Osteocyte (in vitro differentiated cells): ENCODE measurements at regions not wholly inside any gene's neighbourhood (a gene's known extent, or its start where the extent isn't known, plus 50 kb on each side); places are given as distances from the start of the nearest gene placed in this dataset.
A peak's percentile ranks its signal among the peaks of the same experiment; 100 is the strongest.

Experiments
- DNase-seq: peaks from one replicate; pipeline ENCODE4 v3.0.0; 2021; ENCODE audit warnings: mixed read lengths; ENCODE audit not compliant: unreplicated experiment; ENCODE audit errors: extremely low spot score
- H3K27ac Mint-ChIP-seq: one replicate; pipeline ENCODE4 v1.8.0; 2021; ENCODE audit warnings: mild to moderate bottlenecking, mixed read lengths; ENCODE audit not compliant: unreplicated experiment
- H3K27me3 Mint-ChIP-seq: one replicate; pipeline ENCODE4 v1.8.0; 2021; ENCODE audit warnings: mixed read lengths; ENCODE audit not compliant: unreplicated experiment
- H3K36me3 Mint-ChIP-seq: one replicate; pipeline ENCODE4 v1.8.0; 2021; ENCODE audit warnings: mixed read lengths; ENCODE audit not compliant: unreplicated experiment
- H3K4me1 Mint-ChIP-seq: one replicate; pipeline ENCODE4 v1.8.0; 2021; ENCODE audit warnings: mixed read lengths; ENCODE audit not compliant: unreplicated experiment
- H3K4me3 Mint-ChIP-seq: one replicate; pipeline ENCODE4 v1.8.0; 2021; ENCODE audit warnings: mild to moderate bottlenecking, moderate library complexity, mixed read lengths; ENCODE audit not compliant: unreplicated experiment
- H3K9me3 Mint-ChIP-seq: one replicate; pipeline ENCODE4 v1.8.0; 2021; ENCODE audit warnings: mixed read lengths; ENCODE audit not compliant: unreplicated experiment
- CTCF ChIP-seq: fragments of 200-600 bp; sonication (generic); IDR thresholded peaks from 2 replicates; pipeline ENCODE4 v1.5.0; 2021; ENCODE audit warnings: antibody characterized with exemption, mild to moderate bottlenecking, moderate library complexity

GRCh38 chrX:149312097-149312496 lies 193.0 kb downstream of the IDS start:
- H3K4me3 Mint-ChIP-seq, result no peak overlapping the region
- no peak for DNase-seq
- H3K27me3 Mint-ChIP-seq, result no peaks in the 10 kb centered on the region
- no peak for TF ChIP-seq CTCF
- H3K36me3 Mint-ChIP-seq, result no peaks in the 10 kb centered on the region
- H3K27ac Mint-ChIP-seq, result no peak overlapping the region
- H3K9me3 Mint-ChIP-seq, result peaks cover 25% of the 10 kb centered on the region
- H3K4me1 Mint-ChIP-seq, result peaks cover 2% of the 10 kb centered on the region

GRCh38 chrX:149302705-149303104 lies 202.4 kb downstream of the IDS start:
- H3K9me3 Mint-ChIP-seq, result peaks cover 24% of the 10 kb centered on the region
- H3K27me3 Mint-ChIP-seq, result no peaks in the 10 kb centered on the region
- H3K27ac Mint-ChIP-seq, result no peak overlapping the region
- H3K36me3 Mint-ChIP-seq, result no peaks in the 10 kb centered on the region
- peaks cover 2% of the 10 kb centered on the region for H3K4me1 Mint-ChIP-seq
- DNase-seq, result no peak
- no peak overlapping the region for H3K4me3 Mint-ChIP-seq
- no peak for TF ChIP-seq CTCF

GRCh38 chrX:149298111-149298510 lies 207.0 kb downstream of the IDS start:
- H3K36me3 Mint-ChIP-seq, result no peaks in the 10 kb centered on the region
- H3K4me3 Mint-ChIP-seq, result no peak overlapping the region
- DNase-seq, result no peak
- H3K27ac Mint-ChIP-seq, result no peak overlapping the region
- H3K9me3 Mint-ChIP-seq, result peaks cover 13% of the 10 kb centered on the region
- no peak for TF ChIP-seq CTCF
- H3K27me3 Mint-ChIP-seq, result no peaks in the 10 kb centered on the region
- H3K4me1 Mint-ChIP-seq, result peaks cover 2% of the 10 kb centered on the region

- Mint-ChIP-seq H3K27me3 (no peaks in the 10 kb centered on the region), H3K36me3 (no peaks in the 10 kb centered on the region), H3K4me1 (peaks cover 2% of the 10 kb centered on the region), H3K4me3 (no peak overlapping the region), H3K9me3 (peaks cover 11% of the 10 kb centered on the region), H3K27ac (no peak overlapping the region)
- DNase-seq, result no peak
- TF ChIP-seq CTCF, result no peak
Measured at GRCh38 chrX:149296092-149296491, 209.0 kb downstream of the IDS start.

GRCh38 chrX:149286940-149287349 lies 218.2 kb downstream of the IDS start:
- no peaks in the 10 kb centered on the region for H3K36me3 Mint-ChIP-seq
- H3K4me1 Mint-ChIP-seq, result no peaks in the 10 kb centered on the region
- H3K9me3 Mint-ChIP-seq, result no peaks in the 10 kb centered on the region
- DNase-seq, result no peak
- no peak overlapping the region for H3K27ac Mint-ChIP-seq
- peak; percentile 73 for TF ChIP-seq CTCF
- no peak overlapping the region for H3K4me3 Mint-ChIP-seq
- no peaks in the 10 kb centered on the region for H3K27me3 Mint-ChIP-seq
